PC-9 (cell line): ENCODE measurements at regions not wholly inside any gene's neighbourhood (a gene's known extent, or its start where the extent isn't known, plus 50 kb on each side); places are given as distances from the start of the nearest gene placed in this dataset.

Experiments
- CTCF ChIP-seq: fragments of 200-600 bp; sonication (generic); conservative IDR thresholded peaks from 2 replicates; pipeline ENCODE4 v1.6.1; 2017; ENCODE audit warnings: mixed run types, antibody characterized with exemption, mild to moderate bottlenecking, moderate library complexity
- EZH2 ChIP-seq: fragments of 200-600 bp; sonication (generic); IDR thresholded peaks from 2 replicates; pipeline ENCODE4 v1.8.0; 2017; ENCODE audit warnings: antibody characterized with exemption, low read depth

GRCh38 chr21:31497914-31498313 is 153.9 kb upstream of the TIAM1 start:
- TF ChIP-seq CTCF (no peak), EZH2 (no peak)
